NB4 (cell line): ENCODE measurements at regions not wholly inside any gene's neighbourhood (a gene's known extent, or its start where the extent isn't known, plus 50 kb on each side); places are given as distances from the start of the nearest gene placed in this dataset.

Experiments used
- MYC ChIP-seq: IDR thresholded peaks from 2 replicates; pipeline ENCODE4 v1.6.1; 2011; ENCODE audit warnings: low read depth, low read length
- POLR2A ChIP-seq: IDR thresholded peaks from 2 replicates; pipeline ENCODE4 v1.6.1; 2011; ENCODE audit warnings: mild to moderate bottlenecking; ENCODE audit not compliant: insufficient read length; ENCODE audit errors: extremely low read depth
- TF ChIP-seq, protein P1 (sequence below): IDR thresholded peaks from one replicate; pipeline ENCODE4 v1.5.1; 2012; ENCODE audit warnings: low read depth, low read length
- TF ChIP-seq, protein P2 (sequence below): IDR thresholded peaks from 2 replicates; pipeline ENCODE4 v1.6.1; 2011; ENCODE audit warnings: low read depth, low read length

DNA sequence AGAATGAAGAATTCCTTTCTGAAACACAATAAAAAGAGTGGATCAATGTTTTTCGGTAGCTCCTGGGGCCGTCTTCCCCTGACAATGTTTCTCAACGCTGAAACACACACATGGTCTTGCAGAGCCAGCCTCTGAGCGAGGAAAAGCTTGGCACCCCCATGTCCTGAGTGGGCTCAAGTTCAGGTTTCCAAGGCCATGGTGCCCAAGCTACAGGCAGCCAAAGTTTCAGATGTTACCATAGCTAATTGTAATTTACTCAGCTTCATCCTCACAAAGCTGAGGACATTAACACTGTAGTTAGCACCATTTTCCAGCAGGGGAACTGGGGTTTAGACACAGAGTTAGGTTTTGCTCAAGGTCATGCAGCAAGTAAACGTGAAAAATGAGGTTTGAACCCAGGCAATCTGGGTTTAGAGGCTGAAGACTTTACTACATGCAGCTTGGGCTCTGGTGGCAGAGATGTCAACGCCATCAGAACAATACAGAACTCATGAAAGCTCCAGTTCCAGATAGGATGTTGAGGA is 199.1 kb downstream of the TJP1 start:
- TF ChIP-seq, protein P1, sequence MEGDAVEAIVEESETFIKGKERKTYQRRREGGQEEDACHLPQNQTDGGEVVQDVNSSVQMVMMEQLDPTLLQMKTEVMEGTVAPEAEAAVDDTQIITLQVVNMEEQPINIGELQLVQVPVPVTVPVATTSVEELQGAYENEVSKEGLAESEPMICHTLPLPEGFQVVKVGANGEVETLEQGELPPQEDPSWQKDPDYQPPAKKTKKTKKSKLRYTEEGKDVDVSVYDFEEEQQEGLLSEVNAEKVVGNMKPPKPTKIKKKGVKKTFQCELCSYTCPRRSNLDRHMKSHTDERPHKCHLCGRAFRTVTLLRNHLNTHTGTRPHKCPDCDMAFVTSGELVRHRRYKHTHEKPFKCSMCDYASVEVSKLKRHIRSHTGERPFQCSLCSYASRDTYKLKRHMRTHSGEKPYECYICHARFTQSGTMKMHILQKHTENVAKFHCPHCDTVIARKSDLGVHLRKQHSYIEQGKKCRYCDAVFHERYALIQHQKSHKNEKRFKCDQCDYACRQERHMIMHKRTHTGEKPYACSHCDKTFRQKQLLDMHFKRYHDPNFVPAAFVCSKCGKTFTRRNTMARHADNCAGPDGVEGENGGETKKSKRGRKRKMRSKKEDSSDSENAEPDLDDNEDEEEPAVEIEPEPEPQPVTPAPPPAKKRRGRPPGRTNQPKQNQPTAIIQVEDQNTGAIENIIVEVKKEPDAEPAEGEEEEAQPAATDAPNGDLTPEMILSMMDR: no peak
- TF ChIP-seq POLR2A (no peak), MYC (no peak)
- TF ChIP-seq, protein P2, sequence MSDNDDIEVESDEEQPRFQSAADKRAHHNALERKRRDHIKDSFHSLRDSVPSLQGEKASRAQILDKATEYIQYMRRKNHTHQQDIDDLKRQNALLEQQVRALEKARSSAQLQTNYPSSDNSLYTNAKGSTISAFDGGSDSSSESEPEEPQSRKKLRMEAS: no peak
